ENCODE measurements at regions not wholly inside any gene's neighbourhood (a gene's known extent, or its start where the extent isn't known, plus 50 kb on each side); places are given as distances from the start of the nearest gene placed in this dataset.

DNA sequence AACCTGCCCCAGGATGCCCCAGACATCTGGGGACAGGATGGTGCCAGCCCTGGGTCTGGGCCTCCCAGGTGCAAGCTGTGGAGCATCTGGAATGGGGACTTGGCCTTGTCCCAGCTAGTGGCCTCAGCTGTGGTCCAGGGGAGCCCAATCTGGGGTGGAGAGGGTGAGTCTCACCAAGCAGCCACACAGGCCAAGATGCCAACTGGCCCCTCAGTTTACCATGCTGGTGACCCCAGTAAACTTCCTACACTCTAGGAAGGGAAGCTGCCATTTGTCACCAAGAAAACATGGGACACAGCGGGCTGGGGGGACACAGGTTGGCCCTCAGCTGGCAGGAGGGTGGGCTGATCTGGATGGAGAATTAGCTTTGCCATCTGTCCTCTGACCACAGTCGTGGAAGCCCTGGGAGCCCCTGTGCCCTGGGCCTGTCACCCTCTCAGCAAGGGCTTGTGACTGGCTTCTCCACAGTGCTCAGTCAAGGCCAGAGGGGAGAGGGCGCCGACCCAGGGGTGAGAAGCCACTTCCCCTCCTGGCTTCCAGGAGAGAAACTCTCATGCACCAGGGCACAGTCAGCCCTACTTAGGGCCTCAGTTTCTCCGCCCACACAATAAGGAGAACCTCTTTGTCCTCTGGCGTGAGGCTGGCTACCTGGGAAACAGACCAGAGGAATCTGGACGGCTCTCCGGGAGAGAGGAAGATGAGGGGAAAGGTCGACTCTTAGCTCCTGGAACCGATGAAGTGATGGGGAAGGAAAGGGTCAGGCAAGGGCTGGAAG, 126.4 kb upstream of the SMURF2 start:
- Histone ChIP-seq H3K9ac (ENCODE audit: low read depth, low read length, poor library complexity, severe bottlenecking) (no peak overlapping the region), H3K9me3 (ENCODE audit: insufficient read depth, low read depth, low read length) (no peaks in the 10 kb centered on the region), H3F3A (ENCODE audit: low read depth) (no peaks in the 10 kb centered on the region), H3K79me2 (ENCODE audit: insufficient read depth, low read length) (no peaks in the 10 kb centered on the region), H3K36me3 (ENCODE audit: insufficient read depth, low read length) (peaks cover 9% of the 10 kb centered on the region; the same call in 1 of the 2 replicates), H3K9me2 (replicated peaks; ENCODE audit: low read depth, low read length) (no peaks in the 10 kb centered on the region), H3K4me1 (ENCODE audit: insufficient read depth, low read length, poor library complexity, severe bottlenecking) (peaks cover 14% of the 10 kb centered on the region), H3K4me2 (ENCODE audit: low read depth, low read length, poor library complexity, severe bottlenecking) (no peak overlapping the region), H3K27me3 (ENCODE audit: insufficient read depth, low read length, poor library complexity, severe bottlenecking) (no peaks in the 10 kb centered on the region), H4K20me1 (ENCODE audit: insufficient read depth, low read length, poor library complexity, severe bottlenecking) (no peaks in the 10 kb centered on the region), H2AFZ (ENCODE audit: low read length) (no peak overlapping the region), H3K4me3 (ENCODE audit: low read length, poor library complexity, severe bottlenecking) (no peak overlapping the region)
- no peak for TF ChIP-seq EZH2phosphoT487 (IDR thresholded peaks at IDR 0.05; ENCODE audit: borderline replicate concordance)
- TF ChIP-seq, protein P1, sequence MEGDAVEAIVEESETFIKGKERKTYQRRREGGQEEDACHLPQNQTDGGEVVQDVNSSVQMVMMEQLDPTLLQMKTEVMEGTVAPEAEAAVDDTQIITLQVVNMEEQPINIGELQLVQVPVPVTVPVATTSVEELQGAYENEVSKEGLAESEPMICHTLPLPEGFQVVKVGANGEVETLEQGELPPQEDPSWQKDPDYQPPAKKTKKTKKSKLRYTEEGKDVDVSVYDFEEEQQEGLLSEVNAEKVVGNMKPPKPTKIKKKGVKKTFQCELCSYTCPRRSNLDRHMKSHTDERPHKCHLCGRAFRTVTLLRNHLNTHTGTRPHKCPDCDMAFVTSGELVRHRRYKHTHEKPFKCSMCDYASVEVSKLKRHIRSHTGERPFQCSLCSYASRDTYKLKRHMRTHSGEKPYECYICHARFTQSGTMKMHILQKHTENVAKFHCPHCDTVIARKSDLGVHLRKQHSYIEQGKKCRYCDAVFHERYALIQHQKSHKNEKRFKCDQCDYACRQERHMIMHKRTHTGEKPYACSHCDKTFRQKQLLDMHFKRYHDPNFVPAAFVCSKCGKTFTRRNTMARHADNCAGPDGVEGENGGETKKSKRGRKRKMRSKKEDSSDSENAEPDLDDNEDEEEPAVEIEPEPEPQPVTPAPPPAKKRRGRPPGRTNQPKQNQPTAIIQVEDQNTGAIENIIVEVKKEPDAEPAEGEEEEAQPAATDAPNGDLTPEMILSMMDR (conservative IDR thresholded peaks at IDR 0.05; ENCODE audit: low read length): no peak

DNA sequence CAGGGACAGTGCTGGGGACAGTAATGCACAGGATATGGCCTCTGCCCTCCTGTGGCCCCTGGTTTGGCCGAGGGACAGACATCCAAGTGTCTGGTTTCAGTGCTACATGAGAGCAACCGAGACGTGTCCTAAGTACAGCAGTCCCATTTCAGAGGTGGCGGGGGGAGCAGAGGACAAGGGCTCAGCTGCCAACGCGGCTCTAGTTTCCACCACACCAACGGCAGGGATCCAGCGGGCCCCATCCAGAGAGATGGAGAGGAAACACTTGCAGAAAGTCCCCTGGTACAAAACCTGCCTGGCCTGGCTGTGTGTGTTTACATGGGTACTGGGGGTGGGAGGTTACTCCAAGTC, 125.8 kb upstream of the SMURF2 start:
- Histone ChIP-seq H2AFZ (ENCODE audit: low read length) (no peak overlapping the region), H3K4me3 (ENCODE audit: low read length, poor library complexity, severe bottlenecking) (no peak overlapping the region), H3K79me2 (ENCODE audit: insufficient read depth, low read length) (no peaks in the 10 kb centered on the region), H3K9me2 (replicated peaks; ENCODE audit: low read depth, low read length) (no peaks in the 10 kb centered on the region), H4K20me1 (ENCODE audit: insufficient read depth, low read length, poor library complexity, severe bottlenecking) (no peaks in the 10 kb centered on the region), H3K4me1 (ENCODE audit: insufficient read depth, low read length, poor library complexity, severe bottlenecking) (peaks cover 11% of the 10 kb centered on the region), H3K36me3 (ENCODE audit: insufficient read depth, low read length) (peaks cover 9% of the 10 kb centered on the region; the same call in 1 of the 2 replicates), H3K9me3 (ENCODE audit: insufficient read depth, low read depth, low read length) (no peaks in the 10 kb centered on the region), H3K9ac (ENCODE audit: low read depth, low read length, poor library complexity, severe bottlenecking) (no peak overlapping the region), H3K4me2 (ENCODE audit: low read depth, low read length, poor library complexity, severe bottlenecking) (no peak overlapping the region), H3F3A (ENCODE audit: low read depth) (no peaks in the 10 kb centered on the region), H3K27me3 (ENCODE audit: insufficient read depth, low read length, poor library complexity, severe bottlenecking) (no peaks in the 10 kb centered on the region)
- TF ChIP-seq, protein P1 (conservative IDR thresholded peaks at IDR 0.05; ENCODE audit: low read length): no peak
- no peak for TF ChIP-seq EZH2phosphoT487 (IDR thresholded peaks at IDR 0.05; ENCODE audit: borderline replicate concordance)

DNA sequence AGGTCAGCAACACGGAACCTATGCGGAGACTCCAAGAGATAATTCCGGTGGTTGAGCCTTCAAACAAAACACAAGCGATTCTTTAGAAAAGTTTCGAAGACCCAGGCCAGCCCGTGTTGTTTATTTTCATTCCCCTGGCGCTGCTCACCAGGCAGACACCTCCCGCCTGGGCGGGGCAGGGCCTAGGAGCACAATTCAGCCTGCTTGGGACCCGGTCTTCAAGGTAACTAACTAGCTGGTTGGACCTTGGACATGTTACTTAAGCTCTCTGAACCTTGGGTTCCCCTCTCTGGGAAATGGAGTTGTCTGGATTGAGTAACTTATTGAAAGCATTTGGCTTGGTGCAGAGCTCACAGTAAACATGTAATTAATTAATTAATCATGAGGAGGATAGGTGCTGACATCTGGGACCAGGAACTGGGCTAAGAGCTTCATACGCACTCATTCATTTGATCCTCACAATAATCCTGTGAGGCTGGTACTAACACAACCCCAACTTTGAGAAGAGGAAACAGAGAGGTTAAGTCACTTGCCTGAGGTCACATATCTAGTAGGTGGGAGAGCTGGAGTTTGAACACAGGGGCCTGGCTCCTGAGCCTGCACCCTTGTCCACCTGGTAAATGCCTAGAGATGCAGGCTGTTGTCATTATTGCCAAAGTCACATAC, 125.3 kb upstream of the SMURF2 start:
- no peak for TF ChIP-seq EZH2phosphoT487 (IDR thresholded peaks at IDR 0.05; ENCODE audit: borderline replicate concordance)
- TF ChIP-seq, protein P1 (conservative IDR thresholded peaks at IDR 0.05; ENCODE audit: low read length): no peak
- H2AFZ ChIP-seq (ENCODE audit: low read length): no peak overlapping the region
- H3K79me2 ChIP-seq (ENCODE audit: insufficient read depth, low read length): no peaks in the 10 kb centered on the region
- no peak overlapping the region for H3K9ac ChIP-seq (ENCODE audit: low read depth, low read length, poor library complexity, severe bottlenecking)
- no peaks in the 10 kb centered on the region for H3K9me2 ChIP-seq (replicated peaks; ENCODE audit: low read depth, low read length)
- H4K20me1 ChIP-seq (ENCODE audit: insufficient read depth, low read length, poor library complexity, severe bottlenecking): no peaks in the 10 kb centered on the region
- H3K4me3 ChIP-seq (ENCODE audit: low read length, poor library complexity, severe bottlenecking): no peak overlapping the region
- no peaks in the 10 kb centered on the region for H3F3A ChIP-seq (ENCODE audit: low read depth)
- H3K27me3 ChIP-seq (ENCODE audit: insufficient read depth, low read length, poor library complexity, severe bottlenecking): no peaks in the 10 kb centered on the region
- H3K4me1 ChIP-seq (ENCODE audit: insufficient read depth, low read length, poor library complexity, severe bottlenecking): peaks cover 8% of the 10 kb centered on the region
- no peaks in the 10 kb centered on the region for H3K9me3 ChIP-seq (ENCODE audit: insufficient read depth, low read depth, low read length)
- H3K36me3 ChIP-seq (ENCODE audit: insufficient read depth, low read length): peaks cover 9% of the 10 kb centered on the region; the same call in 1 of the 2 replicates
- no peak overlapping the region for H3K4me2 ChIP-seq (ENCODE audit: low read depth, low read length, poor library complexity, severe bottlenecking)

Measured in Loucy (cell line).